Stimulated activated CD4-positive, alpha-beta T cell treated with anti-CD3 and anti-CD28 coated beads, Interleukin-1b, Interleukin-23, amount 100 ng/mL, for 1 hour (primary cell): ENCODE measurements at regions not wholly inside any gene's neighbourhood (a gene's known extent, or its start where the extent isn't known, plus 50 kb on each side); places are given as distances from the start of the nearest gene placed in this dataset.
A peak's percentile ranks its signal among the peaks of the same experiment; 100 is the strongest.

ENCODE experiments used
- DNase-seq, 2 donors: peaks; one replicate each; pipeline ENCODE4 v3.0.0-alpha.2; 2020; ENCODE audit warnings: low read depth in 2 of 2

DNA sequence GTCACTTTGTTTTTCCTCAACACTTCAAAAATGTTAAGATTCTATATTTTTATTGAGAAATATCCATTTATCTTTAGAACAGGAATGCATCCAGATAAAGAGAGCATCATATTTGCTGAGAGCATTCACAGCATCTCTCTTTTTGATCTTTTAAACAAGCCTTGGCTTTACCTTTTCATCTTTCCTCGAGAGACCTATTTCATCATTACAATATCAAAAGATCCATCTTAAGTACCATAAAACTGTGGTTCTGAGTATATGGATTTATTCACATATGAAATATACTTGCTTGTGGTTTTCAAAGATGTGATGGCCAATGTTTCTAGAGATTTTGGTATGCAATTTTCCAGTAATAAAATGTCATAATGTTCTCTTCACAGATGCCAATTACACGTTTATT lies 1140.9 kb downstream of the GATA3 start:
- DNase-seq: no peak

DNA sequence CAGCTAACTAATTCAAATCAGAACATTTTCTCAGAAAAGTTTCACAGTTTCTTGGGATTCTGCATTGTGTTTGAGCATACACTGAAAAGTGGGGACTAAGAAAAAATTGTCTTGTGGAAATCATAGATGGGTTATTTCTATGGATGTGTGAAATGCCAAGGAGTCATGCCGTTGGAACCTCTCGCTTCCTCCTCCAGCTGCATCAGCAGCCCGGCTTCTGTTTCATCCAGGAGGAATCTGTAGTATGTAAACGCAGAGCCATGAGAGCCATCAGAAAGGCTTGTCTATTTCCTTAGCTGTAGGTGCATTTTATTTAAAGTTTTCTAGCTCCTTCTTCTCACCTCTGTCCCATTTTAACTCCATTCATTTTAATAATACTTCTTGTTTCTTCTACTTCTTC lies 1144.1 kb downstream of the GATA3 start:
- no peak for DNase-seq

DNA sequence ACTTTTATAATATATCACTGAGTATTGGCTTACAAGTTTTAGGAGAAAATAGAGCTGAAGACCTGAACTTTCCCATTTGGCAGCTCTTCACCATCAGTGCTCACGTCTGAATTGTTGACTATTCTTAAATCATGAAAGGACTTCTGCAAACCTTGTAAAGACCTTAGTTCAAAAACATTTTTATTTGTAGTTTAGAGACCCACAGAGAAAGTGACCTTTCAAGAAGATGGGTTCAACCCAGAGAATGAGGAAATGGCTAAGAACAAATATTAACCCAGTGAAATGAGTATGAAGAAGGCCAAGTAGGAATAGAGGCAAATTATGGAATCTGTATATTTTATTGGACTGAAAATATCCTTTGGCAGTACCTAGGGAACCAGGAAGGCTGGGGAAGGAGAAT lies 1151.1 kb downstream of the GATA3 start:
- no peak for DNase-seq

DNA sequence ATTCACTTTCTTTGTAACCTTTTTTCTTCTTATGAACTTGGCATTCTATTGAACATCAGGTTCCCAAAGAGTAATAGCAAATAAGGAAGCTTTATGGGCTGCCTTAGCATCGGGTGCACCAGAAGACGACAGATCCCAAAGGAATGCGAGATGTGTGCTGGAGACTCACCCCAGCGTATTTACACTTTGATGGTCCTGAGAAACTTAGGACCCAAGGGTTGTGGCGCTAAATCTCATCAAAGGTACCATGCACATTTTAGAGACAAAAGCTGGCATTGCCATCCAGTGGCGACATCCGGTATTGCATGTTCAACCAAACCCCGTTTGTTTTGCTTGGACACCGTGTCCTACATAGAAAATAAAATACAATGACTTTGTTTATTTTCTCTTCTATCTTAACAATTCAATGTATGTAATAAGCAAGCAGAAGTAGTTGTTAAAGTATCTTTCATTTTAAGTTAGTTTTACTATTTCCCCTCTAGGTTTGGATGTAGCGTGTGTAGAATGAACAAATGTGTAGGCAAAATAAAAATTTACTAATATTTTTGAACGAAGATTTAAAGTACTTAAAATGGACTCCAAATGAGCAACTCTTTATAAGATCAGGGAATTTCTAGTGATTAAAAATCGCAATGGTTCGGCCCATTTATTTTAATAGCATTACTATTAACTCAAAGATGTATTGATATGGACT lies 1154.8 kb downstream of the GATA3 start:
- DNase-seq: peak; percentile 34 to 63

DNA sequence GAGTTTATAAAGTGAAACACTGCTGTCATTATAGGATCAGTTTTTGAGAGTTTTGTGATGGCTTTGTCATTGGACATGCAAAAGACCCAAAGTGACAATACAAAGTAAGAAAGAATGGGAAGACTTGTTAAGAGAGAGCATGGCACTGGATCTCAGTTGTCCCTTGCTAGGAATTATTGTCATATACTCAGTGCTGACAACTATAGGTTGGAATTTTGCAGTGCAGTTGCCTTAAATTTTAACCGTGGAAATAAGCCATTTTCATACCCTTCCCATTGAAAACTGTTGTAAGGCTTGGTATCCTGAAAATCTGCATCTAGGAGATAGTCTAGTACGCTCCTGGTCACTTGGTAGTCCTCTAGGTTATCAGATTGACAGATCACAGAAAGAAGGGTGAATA lies 1156.7 kb downstream of the GATA3 start:
- DNase-seq: no peak

DNA sequence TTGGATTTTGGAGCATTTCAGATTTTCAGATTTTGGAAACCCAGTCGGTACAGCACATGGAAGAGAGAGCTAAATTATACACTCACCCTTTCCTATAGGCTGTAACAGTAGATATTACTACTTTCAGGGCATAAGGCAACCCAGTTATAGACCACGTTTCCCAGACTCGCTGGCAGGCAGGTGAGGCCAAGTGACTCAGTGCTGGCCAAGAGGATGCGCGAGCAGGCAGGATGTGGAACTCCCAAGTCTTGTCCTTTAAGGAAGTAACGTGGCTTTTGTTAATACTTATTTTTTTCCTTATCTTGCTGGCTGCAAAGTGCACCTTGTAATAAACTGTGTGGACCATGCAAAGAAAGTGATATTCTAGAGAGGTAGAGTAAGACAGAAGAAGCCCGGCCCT lies 1160.1 kb downstream of the GATA3 start:
- no peak for DNase-seq

DNA sequence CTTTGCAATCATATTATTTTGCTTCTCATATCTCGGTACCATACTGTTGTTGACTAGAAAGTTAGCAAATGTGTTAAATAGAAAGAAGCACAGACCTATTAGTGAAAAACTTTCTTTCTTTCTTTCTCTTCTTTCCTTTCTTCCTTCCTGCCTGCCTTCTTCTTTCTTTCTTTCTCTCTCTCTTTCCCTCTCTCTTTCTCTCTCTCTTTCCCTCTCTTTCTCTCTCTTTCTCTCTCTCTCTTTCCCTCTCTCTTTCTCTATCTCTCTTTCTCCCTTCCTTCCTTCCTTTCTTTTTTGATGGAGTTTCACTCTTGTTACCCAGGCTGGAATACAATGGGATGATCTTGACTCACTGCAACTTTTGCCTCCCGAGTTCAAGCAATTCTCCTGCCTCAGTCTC lies 1160.6 kb downstream of the GATA3 start:
- no peak for DNase-seq

DNA sequence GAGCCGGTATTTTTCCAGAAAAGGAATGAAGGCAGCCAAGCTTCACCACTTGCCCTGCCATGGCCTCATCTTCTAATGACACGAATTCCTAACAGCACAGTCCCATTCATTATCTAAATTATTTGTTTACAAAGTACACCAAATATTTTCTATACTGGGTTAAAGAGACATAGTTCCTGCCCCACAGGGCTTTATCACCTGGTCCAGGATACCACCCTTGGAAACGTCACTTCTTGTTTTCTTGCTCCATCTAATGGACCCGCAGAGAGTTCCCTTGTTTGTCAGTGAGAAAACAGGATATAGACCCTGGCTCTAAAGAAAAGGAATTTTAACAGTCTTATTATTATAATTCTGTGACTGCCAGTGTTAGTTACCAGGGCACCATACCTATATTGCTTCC lies 1165.4 kb downstream of the GATA3 start:
- DNase-seq: no peak

DNA sequence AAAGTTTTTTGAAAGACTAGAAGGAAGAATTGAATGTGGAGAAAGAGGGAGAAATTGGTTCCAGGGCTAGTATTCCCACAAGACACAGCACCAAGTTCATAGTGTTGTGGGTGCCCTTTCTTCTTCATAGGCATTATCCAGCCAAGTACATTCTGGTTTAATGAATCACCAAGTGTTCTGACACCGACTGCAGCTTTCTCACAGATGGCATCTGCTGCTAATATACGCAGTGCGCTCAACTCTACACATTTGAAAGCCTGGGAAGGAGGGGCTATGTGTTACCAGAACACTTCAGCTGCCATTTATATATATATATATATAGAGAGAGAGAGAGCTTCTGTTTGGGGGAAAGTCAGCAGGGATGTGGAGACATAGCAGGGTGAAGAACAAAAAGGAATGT lies 1168.4 kb downstream of the GATA3 start:
- no peak for DNase-seq

DNA sequence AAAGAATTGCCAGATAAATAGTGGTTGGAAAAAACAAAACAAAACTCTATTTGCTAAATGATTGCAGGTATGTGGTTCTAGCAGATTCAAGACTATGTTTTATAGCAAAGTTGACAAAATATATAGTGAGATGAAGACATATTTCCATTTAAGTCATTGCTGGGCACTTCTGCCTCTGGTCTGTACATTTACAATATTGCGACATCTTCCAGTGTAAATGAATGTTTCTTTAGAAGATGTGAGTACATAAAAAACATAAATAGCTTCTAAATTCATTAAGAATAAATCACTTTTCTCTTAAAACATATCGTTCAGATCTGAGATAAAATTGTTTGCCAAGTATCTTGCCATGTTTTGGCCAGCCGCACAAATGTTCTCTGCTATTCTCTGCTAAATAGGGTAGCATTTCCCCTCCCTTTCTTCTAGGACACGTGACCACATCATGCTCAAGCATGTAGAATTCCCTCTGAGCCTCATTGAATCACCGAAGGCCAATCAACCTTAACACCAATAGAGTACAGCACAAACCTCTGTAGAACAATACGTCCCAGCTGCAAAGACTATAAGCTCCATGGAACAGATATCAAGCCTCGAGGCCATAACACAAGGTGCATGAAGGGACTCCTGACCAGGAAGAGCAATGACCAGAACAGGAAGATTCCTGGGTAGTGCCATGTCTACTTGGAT lies 1173.3 kb downstream of the GATA3 start:
- no peak for DNase-seq

DNA sequence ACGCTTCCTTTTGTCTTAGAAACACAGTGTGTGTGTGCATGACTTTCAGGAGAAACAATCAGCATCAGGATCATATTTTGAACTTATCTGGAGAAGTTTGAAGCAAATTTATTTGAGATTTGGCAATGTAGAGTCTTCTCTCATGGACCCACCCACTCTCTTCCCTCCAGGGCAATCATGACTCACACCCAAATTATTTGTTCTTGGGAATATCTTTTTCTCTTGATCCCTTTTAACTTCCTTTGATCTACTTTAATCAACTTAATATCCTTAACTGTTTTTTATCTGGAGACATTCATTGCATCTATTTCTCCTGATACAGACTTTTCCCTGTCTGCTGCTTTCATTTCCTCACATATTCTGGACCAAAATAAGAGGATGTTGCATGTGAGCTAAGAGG lies 1174.3 kb downstream of the GATA3 start:
- no peak for DNase-seq

DNA sequence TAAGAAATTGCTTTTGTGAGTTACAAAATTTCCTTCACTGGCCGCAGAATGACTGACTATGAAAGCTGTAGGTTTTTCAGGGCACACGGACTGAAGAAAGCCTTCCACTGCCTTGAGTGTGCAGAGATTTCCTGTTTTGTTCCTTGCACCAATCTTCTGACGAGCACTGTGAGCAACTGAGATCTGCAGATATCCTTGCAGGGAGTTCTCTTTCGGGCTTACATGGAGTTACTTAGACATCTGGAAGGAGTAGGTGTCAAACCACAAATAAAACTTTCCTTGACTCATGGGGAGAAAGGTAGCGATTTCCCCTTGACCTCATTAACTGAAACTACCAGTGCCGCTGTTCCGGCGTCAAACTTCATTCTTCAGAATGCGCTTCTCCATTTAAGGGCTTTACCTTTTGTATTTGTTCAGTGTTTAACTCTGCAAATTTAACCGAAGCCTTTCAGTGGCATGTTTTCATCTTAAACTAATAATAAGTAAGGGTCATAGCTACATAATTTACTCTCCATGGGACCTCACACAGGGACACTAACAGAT lies 1175.3 kb downstream of the GATA3 start:
- no peak for DNase-seq

DNA sequence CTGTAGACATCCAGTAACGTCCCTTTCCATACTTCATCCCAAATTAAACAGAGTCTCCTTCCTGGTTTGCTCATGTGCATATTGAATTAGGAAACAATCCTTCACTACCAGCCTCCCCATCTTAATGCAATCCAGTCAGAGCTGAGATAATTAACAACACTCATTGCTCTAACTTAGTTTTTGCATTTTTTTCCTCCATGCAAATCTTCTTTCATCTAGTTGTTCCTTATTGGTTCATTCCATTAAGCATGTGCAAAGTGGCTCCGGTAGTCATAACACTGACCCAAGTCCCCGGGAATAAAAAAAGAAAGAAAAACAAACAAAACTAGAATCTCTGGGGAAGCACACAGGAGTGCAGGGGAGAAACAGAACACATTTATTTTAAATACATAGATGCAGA lies 1176.1 kb downstream of the GATA3 start:
- no peak for DNase-seq

DNA sequence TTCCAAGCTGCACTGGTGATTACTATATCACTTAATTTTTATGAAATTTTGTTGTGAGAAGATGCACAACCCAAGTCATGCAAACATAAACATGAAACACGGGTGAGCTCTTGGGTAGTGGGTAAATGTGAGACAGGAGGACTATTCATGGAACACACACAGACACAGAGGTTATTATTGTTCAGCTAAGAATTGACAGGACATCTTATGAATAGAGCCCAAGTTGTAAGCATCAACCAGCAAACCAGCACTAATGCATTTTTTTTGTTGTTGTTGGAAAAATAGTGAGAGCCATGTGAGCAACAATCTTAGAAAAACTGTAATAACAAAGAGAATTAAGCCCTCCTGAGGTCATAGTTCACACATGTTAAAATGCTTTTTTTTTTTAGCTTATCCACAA lies 1179.7 kb downstream of the GATA3 start:
- no peak for DNase-seq

DNA sequence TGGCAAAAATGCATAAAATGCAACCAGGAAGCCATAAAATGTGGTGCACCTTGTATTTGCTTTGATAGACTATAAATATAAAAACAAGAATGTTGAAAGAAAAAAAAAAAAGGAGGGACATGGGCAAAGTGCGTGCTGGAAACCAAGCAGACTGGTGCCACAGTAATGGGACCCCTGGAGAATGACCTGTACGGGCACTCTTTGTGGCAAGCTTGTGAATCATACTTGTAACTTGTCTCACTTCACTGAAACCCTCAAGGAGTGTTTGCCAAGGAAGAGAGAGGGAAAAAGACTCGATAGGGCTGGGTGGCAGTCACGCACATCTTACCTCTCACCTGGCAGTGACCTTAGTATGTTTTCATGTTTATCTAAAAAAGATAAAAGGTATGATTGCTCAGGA lies 1183.6 kb downstream of the GATA3 start:
- DNase-seq: no peak

DNA sequence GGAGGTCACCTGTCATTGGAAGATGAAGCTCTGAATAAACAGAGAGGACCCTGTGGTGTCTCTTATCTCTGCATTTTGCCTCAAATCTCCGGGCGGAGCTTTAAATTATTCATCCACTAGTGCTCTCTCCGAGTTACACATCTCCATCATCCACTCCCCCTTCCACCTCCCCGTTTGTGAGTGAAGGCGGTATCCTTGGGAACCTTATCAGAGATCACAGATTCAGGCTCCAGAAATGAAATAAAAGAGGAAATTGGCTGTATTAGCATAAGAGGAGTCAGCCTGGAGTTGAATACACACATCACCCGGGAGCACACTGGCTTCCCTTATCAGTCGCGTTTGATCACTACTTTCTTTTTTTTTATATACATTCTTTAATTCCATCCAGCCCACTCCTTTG lies 1184.8 kb downstream of the GATA3 start:
- DNase-seq: no peak

DNA sequence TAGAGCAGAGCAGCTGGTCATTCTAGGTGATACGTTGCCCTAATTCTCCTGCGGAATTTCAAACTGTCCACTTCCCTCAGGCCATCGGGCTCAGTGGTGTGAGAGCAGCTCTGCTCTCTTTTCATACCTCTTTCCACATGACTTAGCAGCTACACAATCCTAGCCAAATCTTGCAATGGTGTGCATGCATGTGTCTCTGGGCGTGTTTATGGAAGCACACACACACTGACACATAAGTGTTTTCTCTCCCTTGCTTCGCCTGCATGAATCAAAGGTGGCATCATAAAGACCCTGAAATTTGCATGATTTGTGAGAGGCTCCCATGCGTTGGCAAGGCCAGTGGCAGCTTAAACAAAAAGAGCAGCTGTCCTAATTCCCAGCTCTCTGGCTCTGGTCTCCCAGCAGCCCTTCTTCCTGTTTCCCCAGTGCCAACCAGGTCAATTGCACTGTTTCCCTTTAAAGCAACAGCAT lies 1189.5 kb downstream of the GATA3 start:
- DNase-seq: no peak

DNA sequence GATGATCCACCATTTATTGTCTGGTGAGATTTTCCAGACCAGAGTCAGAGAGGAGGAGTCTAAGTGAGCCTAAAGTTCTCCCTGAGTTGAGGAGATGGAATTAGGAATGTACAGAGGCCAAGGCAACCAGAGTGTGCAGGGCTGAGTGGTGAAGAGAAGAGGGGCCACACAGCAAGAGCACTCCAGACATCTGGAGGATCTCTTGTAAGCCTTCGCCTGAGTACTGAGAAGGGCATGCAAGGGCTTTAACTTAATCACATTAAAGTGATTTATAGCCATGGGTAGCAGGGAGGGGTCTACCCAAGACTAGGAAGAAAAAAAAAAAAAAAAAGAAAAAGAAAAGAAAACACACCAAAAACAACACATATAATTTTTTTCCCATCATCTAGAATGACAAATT lies 1190.4 kb downstream of the GATA3 start:
- DNase-seq: no peak

DNA sequence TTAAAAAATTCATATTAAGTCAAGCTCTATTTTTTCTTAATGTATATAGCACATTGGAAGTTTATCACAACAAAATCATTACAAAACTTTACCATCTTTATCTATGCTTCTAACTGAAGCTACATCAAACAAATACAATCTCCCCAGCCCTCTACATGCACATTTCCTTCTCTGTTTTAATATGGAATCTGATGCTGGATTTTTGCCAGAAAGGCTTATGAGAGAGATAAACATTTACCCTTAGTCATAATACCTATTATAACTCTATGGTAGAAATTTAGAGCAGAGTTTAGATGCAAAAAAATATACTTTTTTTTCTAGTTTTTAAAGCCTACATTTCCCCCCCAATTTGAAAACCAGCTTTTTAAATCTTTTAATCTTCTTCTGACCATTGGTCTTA lies 1198.6 kb downstream of the GATA3 start:
- DNase-seq: no peak

DNA sequence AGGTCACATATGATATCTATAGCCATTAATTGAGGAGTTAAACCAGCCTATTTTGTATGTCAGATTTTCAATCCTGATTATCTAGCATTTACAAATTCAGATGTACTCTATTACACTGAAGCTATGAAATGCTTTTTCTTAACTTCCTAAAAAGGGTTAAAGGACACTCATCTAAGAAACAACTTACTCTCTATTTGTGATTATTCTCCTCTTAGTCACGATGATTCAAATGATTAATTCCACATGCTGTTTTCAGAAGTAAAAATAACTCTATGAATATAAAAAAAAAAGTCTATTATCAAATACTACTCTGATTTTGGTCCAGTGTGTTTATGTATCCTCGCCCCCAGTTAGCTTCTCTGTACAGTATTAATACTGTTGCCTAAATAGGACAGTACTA lies 1199.9 kb downstream of the GATA3 start:
- no peak for DNase-seq

DNA sequence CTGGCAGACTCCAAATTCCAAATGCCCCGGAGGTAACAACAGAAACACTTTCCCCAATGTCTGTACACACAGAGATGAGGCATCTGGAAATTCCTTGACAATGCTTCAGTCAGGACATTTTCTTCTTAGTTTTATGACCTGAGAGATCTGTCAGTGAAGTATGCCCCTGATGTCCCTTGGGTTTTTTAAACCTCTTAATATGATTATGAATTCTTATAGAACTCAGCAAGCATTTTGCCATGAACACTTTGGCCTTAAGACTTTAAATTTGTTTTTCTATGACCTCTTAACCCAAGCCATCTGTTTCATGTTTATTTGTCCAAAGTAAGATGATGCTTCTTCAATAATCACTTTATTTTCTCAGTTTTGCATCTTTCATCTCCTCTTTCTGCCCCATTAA lies 1206.2 kb downstream of the GATA3 start:
- no peak for DNase-seq

DNA sequence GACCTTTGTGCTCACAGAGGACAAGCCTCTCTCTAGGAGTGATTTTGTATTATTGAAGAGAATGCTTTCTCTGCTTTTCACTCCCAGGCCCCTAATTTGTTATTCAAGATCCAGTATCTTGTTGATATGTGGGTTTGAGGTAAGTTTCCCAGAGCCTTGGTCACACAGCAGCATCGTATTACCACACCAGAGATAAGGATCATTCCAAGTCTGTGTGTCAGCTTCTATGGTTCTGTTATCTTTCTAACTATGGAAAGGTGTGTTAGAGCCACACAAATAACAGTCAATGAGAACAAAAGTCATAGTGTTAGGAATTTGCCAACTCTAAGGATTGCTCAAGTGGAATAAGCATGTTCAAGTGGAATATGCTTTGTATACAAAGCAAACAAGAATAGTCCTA lies 1208.3 kb downstream of the GATA3 start:
- no peak for DNase-seq

DNA sequence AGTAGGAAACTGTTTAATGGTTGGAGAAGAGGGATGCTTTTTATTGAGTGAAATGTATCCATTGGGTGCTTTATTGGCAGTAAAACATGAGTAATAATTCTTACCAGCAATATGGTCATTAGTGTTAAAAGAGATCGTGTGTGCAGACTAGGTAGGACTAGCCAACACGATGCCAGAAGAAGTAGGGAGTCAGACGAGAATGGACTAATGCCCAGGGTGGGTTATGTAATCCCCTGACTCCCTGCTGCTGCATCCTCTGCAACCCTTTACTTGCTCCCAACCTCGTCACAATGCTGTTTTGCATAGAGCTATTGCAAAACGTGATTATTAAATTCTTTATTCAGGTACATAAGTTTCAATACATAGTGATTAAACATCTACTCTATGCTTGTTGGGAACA lies 1213.7 kb downstream of the GATA3 start:
- no peak for DNase-seq
